Activated CD4-positive, alpha-beta T cell treated with anti-CD3 and anti-CD28 coated beads, Interleukin-2, amount 10 ng/mL, durations not matched to agents 7 days and 5 days (primary cell): ENCODE measurements at regions not wholly inside any gene's neighbourhood (a gene's known extent, or its start where the extent isn't known, plus 50 kb on each side); places are given as distances from the start of the nearest gene placed in this dataset.
"Not testable (repeated sequence)": the region's sequence is repeated elsewhere in the genome, so short reads cannot be mapped to it uniquely, and the experiment has no call there.

Experiments
- CTCF ChIA-PET: fragments of 350-600 bp; sonication (Branson Sonifier 250); formaldehyde crosslinking; loops from one replicate; lab custom pipeline; 2021; ENCODE audit warnings: antibody characterized with exemption; lab: Charles Lee
- POLR2A ChIA-PET: fragments of 350-600 bp; sonication (Branson Sonifier 250); formaldehyde crosslinking; loops from one replicate; lab custom pipeline; 2021; ENCODE audit warnings: antibody characterized with exemption; lab: Charles Lee
- DNase-seq: peaks from one replicate; pipeline ENCODE4 v3.0.0-alpha.2; 2020
- H3K27ac Mint-ChIP-seq: one replicate; pipeline ENCODE4 v1.8.0; 2021; ENCODE audit warnings: mild to moderate bottlenecking, moderate library complexity, mixed read lengths
- H3K27me3 Mint-ChIP-seq: one replicate; pipeline ENCODE4 v1.8.0; 2021; ENCODE audit warnings: mixed read lengths
- H3K36me3 Mint-ChIP-seq: one replicate; pipeline ENCODE4 v1.8.0; 2021; ENCODE audit warnings: low read depth, mixed read lengths
- H3K4me1 Mint-ChIP-seq: one replicate; pipeline ENCODE4 v1.8.0; 2021; ENCODE audit warnings: mixed read lengths
- H3K4me3 Mint-ChIP-seq: one replicate; pipeline ENCODE4 v1.8.0; 2021; ENCODE audit warnings: mild to moderate bottlenecking, moderate library complexity, mixed read lengths
- H3K9me3 Mint-ChIP-seq: one replicate; pipeline ENCODE4 v1.8.0; 2021; ENCODE audit warnings: mixed read lengths

- no peak overlapping the region for H3K4me3 Mint-ChIP-seq
- DNase-seq, result no peak
- no peaks in the 10 kb centered on the region for H3K4me1 Mint-ChIP-seq
- ChIA-PET CTCF (no interaction called here), POLR2A (no interaction called here)
- H3K36me3 Mint-ChIP-seq, result no peaks in the 10 kb centered on the region
- peaks cover 2% of the 10 kb centered on the region for H3K9me3 Mint-ChIP-seq
- H3K27me3 Mint-ChIP-seq, result peaks cover 2% of the 10 kb centered on the region
- H3K27ac Mint-ChIP-seq, result no peak overlapping the region
These were observed 120.6 kb downstream of the GATA6 start for GRCh38 chr18:22290004-22290403.

- POLR2A ChIA-PET, result no interaction called here
- Mint-ChIP-seq H3K4me3 (no peak overlapping the region), H3K9me3 (peaks cover 2% of the 10 kb centered on the region), H3K36me3 (no peaks in the 10 kb centered on the region), H3K27me3 (peaks cover 2% of the 10 kb centered on the region), H3K4me1 (no peaks in the 10 kb centered on the region), H3K27ac (no peak overlapping the region)
- CTCF ChIA-PET, result interaction anchor here (0.6 kb wide), 1 partner anchor 74 kb away, joined by 3 read pairs; no protein-coding TSS in a partner anchor
- DNase-seq, result no peak
These were observed 117.2 kb downstream of the GATA6 start for GRCh38 chr18:22286585-22286984.

GRCh38 chr18:22285361-22286140 lies 116.2 kb downstream of the GATA6 start:
- ChIA-PET POLR2A (no interaction called here), CTCF (no interaction called here)
- H3K4me1 Mint-ChIP-seq, result no peaks in the 10 kb centered on the region
- H3K9me3 Mint-ChIP-seq, result peaks cover 2% of the 10 kb centered on the region
- DNase-seq, result no peak
- no peak overlapping the region for H3K4me3 Mint-ChIP-seq
- H3K27ac Mint-ChIP-seq, result no peak overlapping the region
- no peaks in the 10 kb centered on the region for H3K36me3 Mint-ChIP-seq
- peaks cover 2% of the 10 kb centered on the region for H3K27me3 Mint-ChIP-seq

- no peak for DNase-seq
- Mint-ChIP-seq H3K4me3 (no peak overlapping the region), H3K27me3 (peaks cover 2% of the 10 kb centered on the region), H3K9me3 (peaks cover 2% of the 10 kb centered on the region), H3K27ac (no peak overlapping the region), H3K4me1 (no peaks in the 10 kb centered on the region), H3K36me3 (no peaks in the 10 kb centered on the region)
- CTCF ChIA-PET, result no interaction called here
- POLR2A ChIA-PET, result no interaction called here
These were observed 115.4 kb downstream of the GATA6 start for GRCh38 chr18:22284581-22285360.

- H3K9me3 Mint-ChIP-seq, H3K4me3 Mint-ChIP-seq, POLR2A ChIA-PET, DNase-seq, H3K27ac Mint-ChIP-seq, H3K27me3 Mint-ChIP-seq, H3K4me1 Mint-ChIP-seq, H3K36me3 Mint-ChIP-seq, CTCF ChIA-PET: not testable (repeated sequence)
These were observed 114.5 kb downstream of the GATA6 start for GRCh38 chr18:22283855-22284254.

- Mint-ChIP-seq H3K4me1 (no peaks in the 10 kb centered on the region), H3K27ac (no peak overlapping the region), H3K9me3 (no peaks in the 10 kb centered on the region), H3K27me3 (peaks cover 2% of the 10 kb centered on the region), H3K4me3 (no peak overlapping the region), H3K36me3 (no peaks in the 10 kb centered on the region)
- ChIA-PET CTCF (no interaction called here), POLR2A (no interaction called here)
- DNase-seq, result no peak
These were observed 114.0 kb downstream of the GATA6 start for GRCh38 chr18:22283397-22283796.

GRCh38 chr18:22283116-22283395 lies 113.7 kb downstream of the GATA6 start:
- no peak for DNase-seq
- ChIA-PET POLR2A (no interaction called here), CTCF (no interaction called here)
- Mint-ChIP-seq H3K4me1 (no peaks in the 10 kb centered on the region), H3K4me3 (no peak overlapping the region), H3K27me3 (peaks cover 2% of the 10 kb centered on the region), H3K36me3 (no peaks in the 10 kb centered on the region), H3K9me3 (no peaks in the 10 kb centered on the region), H3K27ac (no peak overlapping the region)

- Mint-ChIP-seq H3K4me1 (no peaks in the 10 kb centered on the region), H3K4me3 (no peak overlapping the region), H3K36me3 (no peaks in the 10 kb centered on the region), H3K27ac (no peak overlapping the region), H3K27me3 (peaks cover 2% of the 10 kb centered on the region), H3K9me3 (no peaks in the 10 kb centered on the region)
- POLR2A ChIA-PET, result no interaction called here
- CTCF ChIA-PET, result no interaction called here
- DNase-seq, result no peak
These were observed 113.1 kb downstream of the GATA6 start for GRCh38 chr18:22282311-22283115.

GRCh38 chr18:22280453-22280750 lies 111.0 kb downstream of the GATA6 start:
- no peak for DNase-seq
- no peaks in the 10 kb centered on the region for H3K9me3 Mint-ChIP-seq
- no peaks in the 10 kb centered on the region for H3K4me1 Mint-ChIP-seq
- POLR2A ChIA-PET, result no interaction called here
- no peak overlapping the region for H3K27ac Mint-ChIP-seq
- CTCF ChIA-PET, result no interaction called here
- no peak overlapping the region for H3K4me3 Mint-ChIP-seq
- peaks cover 2% of the 10 kb centered on the region for H3K27me3 Mint-ChIP-seq
- no peaks in the 10 kb centered on the region for H3K36me3 Mint-ChIP-seq

GRCh38 chr18:22279741-22280452 lies 110.5 kb downstream of the GATA6 start:
- Mint-ChIP-seq H3K4me3 (no peak overlapping the region), H3K4me1 (no peaks in the 10 kb centered on the region), H3K9me3 (no peaks in the 10 kb centered on the region), H3K27me3 (no peaks in the 10 kb centered on the region), H3K36me3 (no peaks in the 10 kb centered on the region), H3K27ac (no peak overlapping the region)
- ChIA-PET POLR2A (no interaction called here), CTCF (no interaction called here)
- DNase-seq, result no peak

GRCh38 chr18:22278798-22279197 lies 109.4 kb downstream of the GATA6 start:
- Mint-ChIP-seq H3K27ac (no peak overlapping the region), H3K4me3 (no peak overlapping the region), H3K9me3 (peaks cover 3% of the 10 kb centered on the region), H3K27me3 (no peaks in the 10 kb centered on the region), H3K4me1 (no peaks in the 10 kb centered on the region), H3K36me3 (no peaks in the 10 kb centered on the region)
- ChIA-PET POLR2A (no interaction called here), CTCF (no interaction called here)
- DNase-seq, result no peak

- POLR2A ChIA-PET, result no interaction called here
- H3K4me1 Mint-ChIP-seq, result no peaks in the 10 kb centered on the region
- H3K9me3 Mint-ChIP-seq, result peaks cover 3% of the 10 kb centered on the region
- DNase-seq, result no peak
- no peak overlapping the region for H3K4me3 Mint-ChIP-seq
- CTCF ChIA-PET, result no interaction called here
- H3K27me3 Mint-ChIP-seq, result no peaks in the 10 kb centered on the region
- no peak overlapping the region for H3K27ac Mint-ChIP-seq
- no peaks in the 10 kb centered on the region for H3K36me3 Mint-ChIP-seq
These were observed 108.4 kb downstream of the GATA6 start for GRCh38 chr18:22277758-22278157.

GRCh38 chr18:22276334-22276713 lies 106.9 kb downstream of the GATA6 start:
- no peak overlapping the region for H3K4me3 Mint-ChIP-seq
- no peak overlapping the region for H3K27ac Mint-ChIP-seq
- CTCF ChIA-PET, result no interaction called here
- POLR2A ChIA-PET, result no interaction called here
- peaks cover 3% of the 10 kb centered on the region for H3K9me3 Mint-ChIP-seq
- H3K36me3 Mint-ChIP-seq, result no peaks in the 10 kb centered on the region
- no peaks in the 10 kb centered on the region for H3K4me1 Mint-ChIP-seq
- H3K27me3 Mint-ChIP-seq, result no peaks in the 10 kb centered on the region
- DNase-seq, result no peak
